ENCODE measurements at regions not wholly inside any gene's neighbourhood (a gene's known extent, or its start where the extent isn't known, plus 50 kb on each side); places are given as distances from the start of the nearest gene placed in this dataset.
"Not testable (repeated sequence)": the region's sequence is repeated elsewhere in the genome, so short reads cannot be mapped to it uniquely, and the experiment has no call there.

DNA sequence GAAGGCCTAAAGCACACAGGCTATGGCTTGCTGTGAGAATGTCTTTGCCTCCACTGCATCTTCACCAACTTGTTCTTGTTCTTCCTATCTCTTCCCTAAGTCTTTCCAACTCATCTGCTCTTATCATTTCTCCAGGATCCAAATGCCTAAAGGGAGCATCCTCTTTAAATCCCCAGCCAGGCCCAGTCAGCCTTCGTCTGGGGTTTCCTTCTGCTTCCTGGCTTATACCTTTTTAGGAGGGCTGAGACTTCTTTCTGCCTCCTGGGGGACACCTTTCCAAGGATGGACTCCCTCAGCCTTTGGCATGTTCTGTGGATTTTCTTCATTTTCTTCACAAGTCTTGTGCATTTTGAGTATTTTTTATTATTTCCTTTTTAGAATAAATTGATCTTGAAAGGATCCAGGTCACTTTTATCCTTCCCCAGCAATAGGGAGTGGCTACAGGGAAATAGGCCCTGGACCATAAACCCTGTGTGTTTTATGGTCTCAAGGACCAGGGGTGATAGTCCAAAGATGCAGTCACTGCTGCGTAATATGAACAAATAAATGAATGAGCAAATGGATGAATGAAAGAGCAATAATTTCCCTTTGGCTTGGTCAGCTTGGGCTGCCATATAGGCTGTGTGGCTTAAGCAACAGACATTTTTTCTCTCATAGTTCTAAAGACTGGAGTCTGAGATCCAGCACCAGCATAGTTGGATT is 122.1 kb upstream of the LRIG1 start:
- TF ChIP-seq JUND (IDR thresholded peaks at IDR 0.05; ENCODE audit: low read depth) = no peak
- in situ Hi-C loops (cut with HindIII; ENCODE audit: low pct_unique_long_range_greater_than_20kb, low sequenced_read_pairs) = no loop called here
- DNase-seq (ENCODE audit: low read depth in 1 of 2, low spot score in 1 of 2) = no peak

DNA sequence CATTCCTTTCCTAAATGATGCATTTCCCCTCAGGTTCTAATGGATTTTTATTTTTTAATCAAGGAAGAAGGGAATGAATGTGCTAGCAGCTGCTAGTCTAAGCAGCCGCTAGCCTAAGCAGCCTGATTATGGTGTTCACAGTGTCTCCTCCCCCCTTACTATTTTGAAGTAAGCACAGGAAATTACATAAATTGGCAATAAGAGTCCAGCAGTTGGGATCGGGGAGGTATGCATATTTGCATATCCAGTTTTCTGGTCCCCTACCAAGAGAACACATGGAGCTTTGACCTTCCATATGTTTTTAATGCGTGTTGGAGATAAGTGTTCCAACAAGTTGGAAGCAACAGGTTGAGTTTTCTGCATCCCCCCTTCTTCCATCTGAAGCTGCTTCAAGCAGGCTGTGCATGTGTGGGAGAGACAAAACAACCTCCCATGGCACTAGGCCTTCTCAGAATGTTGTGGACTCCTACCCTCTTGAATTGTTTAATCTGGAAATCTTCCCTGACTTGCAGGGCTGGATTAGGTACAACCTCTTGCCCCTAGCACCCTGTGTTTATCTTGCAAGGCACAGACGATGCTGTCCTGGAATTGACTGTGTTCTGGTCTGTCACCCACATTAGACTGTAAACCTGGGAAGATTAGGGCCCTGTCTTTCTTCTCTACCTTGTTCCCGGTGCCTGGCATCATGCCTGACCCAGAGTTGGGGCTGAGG is 124.8 kb upstream of the LRIG1 start:
- no peak for DNase-seq (ENCODE audit: low read depth in 1 of 2, low spot score in 1 of 2)
- in situ Hi-C loops (cut with HindIII; ENCODE audit: low pct_unique_long_range_greater_than_20kb, low sequenced_read_pairs) = no loop called here
- TF ChIP-seq JUND (IDR thresholded peaks at IDR 0.05; ENCODE audit: low read depth) = no peak

DNA sequence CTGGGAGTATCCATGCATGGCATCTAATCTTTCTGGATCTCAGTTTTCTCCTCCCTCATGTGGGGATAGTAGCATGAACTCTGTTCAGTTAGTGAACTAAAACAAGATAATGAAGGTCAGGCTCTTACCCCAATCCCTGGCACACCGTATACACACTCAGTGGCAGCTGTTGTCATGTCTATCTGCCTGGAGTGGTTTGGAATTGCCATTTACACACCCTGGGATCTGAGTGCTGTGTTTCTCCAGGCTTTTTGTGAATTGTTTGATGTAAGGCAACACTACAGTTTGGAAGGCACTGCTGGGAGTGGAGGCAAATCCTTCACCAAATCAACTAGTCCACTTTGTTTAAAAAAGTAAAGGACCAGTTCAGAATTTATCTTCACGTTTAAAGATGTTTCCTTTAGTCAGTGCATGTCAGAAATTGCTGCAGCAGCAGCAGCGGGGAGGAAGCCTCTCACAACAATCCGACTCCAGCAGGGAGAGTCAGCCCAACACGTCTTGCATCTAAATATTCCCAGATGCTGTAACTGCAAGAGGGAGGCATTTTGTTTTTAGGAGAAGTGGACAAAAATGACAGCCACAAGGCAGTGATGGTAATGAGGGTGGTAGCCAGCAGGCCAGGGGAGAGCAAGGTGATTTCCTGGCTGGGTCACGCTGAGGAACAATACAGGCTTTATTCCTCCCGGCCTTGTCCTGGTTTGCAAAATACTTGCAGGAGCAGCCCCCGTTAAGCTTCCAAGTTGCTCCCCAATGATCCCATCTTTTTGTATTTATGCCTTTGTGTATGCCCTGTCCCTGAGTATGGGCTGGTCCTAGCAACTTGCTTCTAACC is 128.5 kb upstream of the LRIG1 start:
- in situ Hi-C loops (cut with HindIII; ENCODE audit: low pct_unique_long_range_greater_than_20kb, low sequenced_read_pairs) = no loop called here
- TF ChIP-seq JUND (IDR thresholded peaks at IDR 0.05; ENCODE audit: low read depth) = no peak
- no peak for DNase-seq (ENCODE audit: low read depth in 1 of 2, low spot score in 1 of 2)

DNA sequence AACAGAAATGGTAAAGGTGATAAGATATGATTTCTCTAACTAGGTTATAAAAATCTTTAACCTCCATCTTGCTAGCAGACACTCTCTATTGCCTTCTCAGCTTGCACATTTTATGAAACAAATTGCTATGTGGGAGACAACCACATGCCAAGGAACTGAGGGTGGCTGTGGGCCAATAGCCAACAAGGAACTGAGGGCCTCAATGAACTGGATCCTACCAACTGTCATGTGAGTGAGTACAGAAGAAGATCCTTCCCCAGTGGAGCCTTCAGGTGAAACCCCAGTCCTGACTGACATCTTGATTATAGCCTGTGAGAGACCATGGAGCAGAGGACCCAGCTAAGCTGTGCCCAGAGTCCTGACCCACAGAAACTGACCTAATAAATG is 129.2 kb upstream of the LRIG1 start:
- no peak for DNase-seq (ENCODE audit: low read depth in 1 of 2, low spot score in 1 of 2)
- no peak for TF ChIP-seq JUND (IDR thresholded peaks at IDR 0.05; ENCODE audit: low read depth)
- in situ Hi-C loops (cut with HindIII; ENCODE audit: low pct_unique_long_range_greater_than_20kb, low sequenced_read_pairs) = no loop called here

DNA sequence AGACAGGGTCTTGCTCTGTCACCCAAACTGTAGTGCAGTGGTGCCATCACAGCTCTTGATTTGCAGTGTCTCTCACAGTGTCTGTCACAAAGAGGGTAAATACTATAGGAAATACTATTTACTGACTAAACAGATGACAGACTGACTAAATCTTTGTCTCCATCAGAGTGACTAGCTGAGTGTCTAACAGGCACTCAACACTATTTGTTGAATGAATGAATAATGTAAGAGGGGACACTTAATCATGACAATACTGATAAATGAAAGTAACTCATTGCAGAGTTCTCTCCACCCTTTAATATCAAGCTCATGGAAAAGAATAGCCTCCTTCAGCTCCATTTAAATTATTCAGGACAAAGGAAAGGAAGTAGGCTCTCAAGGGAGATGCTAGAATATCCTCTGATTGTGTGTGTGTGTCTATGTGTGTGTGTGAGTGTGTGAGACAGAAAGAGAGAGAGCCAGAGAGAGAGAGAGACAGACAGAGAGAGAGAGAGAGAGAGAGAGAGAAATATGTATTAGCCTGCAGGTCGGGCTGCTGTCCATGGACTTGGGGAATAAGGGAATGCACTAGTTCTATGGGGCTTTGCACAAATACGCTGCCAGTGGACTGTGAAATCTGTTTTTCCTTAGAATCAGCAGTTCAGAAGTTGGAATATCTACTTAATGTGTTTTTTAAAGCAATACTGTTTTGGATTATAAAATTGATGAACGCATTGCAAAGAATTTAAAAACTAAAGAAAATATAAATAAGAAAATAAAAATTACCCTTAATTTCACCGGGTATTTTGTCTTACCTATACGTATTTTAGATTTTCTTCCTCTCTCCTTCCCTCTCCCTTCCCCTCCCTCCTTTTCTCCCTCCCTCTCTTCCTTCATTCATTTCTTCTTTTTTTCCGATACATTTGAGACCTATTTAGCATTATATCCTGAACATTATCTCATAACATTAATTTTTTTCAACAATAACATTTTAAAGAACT is 132.9 kb upstream of the LRIG1 start:
- DNase-seq (ENCODE audit: low read depth in 1 of 2, low spot score in 1 of 2) = no peak
- TF ChIP-seq JUND (IDR thresholded peaks at IDR 0.05; ENCODE audit: low read depth) = no peak
- in situ Hi-C loops (cut with HindIII; ENCODE audit: low pct_unique_long_range_greater_than_20kb, low sequenced_read_pairs) = no loop called here

DNA sequence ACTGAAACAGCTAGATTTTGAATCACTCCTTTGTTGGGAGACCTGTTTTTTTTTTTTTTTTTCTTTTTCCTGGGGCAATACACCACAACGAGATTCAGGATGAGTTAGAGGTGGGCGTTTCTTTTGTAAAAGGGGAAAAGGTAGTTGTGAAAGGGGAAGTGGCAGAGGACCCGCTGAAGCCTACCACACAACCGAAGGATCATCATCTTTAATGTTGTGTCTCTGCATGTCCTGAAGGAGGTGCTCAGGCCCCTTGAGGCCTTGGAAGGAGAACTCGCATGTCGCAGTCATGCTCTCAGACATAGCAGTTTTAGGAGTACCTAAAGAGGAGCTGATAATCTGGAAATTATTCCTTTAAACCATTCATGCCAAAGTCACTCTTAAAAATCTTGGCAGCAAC is 137.9 kb upstream of the LRIG1 start:
- no peak for TF ChIP-seq JUND (IDR thresholded peaks at IDR 0.05; ENCODE audit: low read depth)
- in situ Hi-C loops (cut with HindIII; ENCODE audit: low pct_unique_long_range_greater_than_20kb, low sequenced_read_pairs) = no loop called here
- no peak for DNase-seq (ENCODE audit: low read depth in 1 of 2, low spot score in 1 of 2)

DNA sequence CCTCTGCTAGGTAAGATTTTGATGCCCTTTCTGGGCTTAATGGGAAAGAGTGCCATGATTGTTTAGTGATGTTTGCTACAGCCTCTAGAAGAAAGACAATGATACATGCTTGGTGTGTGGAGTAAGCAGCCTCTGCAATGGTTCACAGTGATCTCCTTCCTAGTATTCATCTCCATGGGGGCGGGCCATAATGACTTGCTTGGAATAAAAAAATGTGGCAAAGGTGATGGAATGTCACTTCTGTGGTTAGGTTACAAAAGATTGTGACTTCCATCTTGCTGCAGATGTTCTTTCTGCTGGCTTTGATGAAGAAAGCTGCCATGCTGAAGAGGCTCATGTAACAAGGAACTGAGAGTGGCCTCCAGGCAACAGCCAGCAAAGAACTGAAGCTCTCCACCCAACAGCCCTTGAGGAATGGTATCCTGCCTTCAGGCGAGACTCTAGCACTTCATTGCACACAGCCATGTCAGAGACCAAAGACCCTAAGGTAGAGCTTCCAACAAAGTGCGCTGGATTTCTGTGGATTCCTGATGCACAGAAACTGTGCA is 139.1 kb upstream of the LRIG1 start:
- DNase-seq (ENCODE audit: low read depth in 1 of 2, low spot score in 1 of 2) = no peak
- in situ Hi-C loops (cut with HindIII; ENCODE audit: low pct_unique_long_range_greater_than_20kb, low sequenced_read_pairs) = no loop called here
- TF ChIP-seq JUND (IDR thresholded peaks at IDR 0.05; ENCODE audit: low read depth) = no peak

DNA sequence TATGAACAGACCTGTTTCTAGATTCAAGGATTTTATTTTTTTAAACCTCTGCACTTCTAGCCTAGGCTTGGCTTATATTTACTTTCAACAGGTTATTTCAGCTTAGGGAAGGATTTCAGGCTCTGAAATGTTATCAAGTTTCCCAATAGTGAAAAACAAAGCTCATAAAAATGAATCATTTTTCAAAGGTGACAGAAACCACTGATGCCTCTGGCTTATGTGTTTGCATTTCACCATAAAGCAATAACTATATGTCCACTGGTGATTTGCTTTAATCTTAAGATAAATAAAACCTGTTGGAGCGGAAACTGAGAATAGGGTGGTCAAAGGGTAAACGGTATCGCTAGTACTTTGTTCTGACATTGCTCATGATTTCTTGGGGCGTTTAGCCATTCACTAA is 141.2 kb upstream of the LRIG1 start:
- TF ChIP-seq JUND (IDR thresholded peaks at IDR 0.05; ENCODE audit: low read depth) = no peak
- DNase-seq (ENCODE audit: low read depth in 1 of 2, low spot score in 1 of 2) = no peak
- in situ Hi-C loops (cut with HindIII; ENCODE audit: low pct_unique_long_range_greater_than_20kb, low sequenced_read_pairs) = no loop called here

DNA sequence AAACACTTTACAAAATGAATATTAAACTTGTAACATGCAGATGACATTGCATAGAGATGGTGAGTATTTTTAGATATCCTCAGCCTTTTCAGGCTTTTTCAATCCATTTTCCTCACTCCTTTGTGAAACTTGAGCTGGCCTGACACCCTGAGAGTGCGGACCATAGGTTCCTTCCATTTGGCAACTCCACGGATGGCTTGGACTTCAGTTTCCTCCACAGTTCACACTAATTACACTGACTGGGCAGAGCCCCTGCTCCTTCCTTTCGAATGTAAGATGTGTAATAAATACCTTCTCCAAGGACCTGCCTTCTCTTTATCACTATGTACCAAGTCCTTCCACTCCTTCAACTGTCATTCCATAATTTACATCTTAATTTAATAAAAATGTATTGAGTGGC is 141.7 kb upstream of the LRIG1 start:
- TF ChIP-seq JUND (IDR thresholded peaks at IDR 0.05; ENCODE audit: low read depth) = no peak
- in situ Hi-C loops (cut with HindIII; ENCODE audit: low pct_unique_long_range_greater_than_20kb, low sequenced_read_pairs) = no loop called here
- no peak for DNase-seq (ENCODE audit: low read depth in 1 of 2, low spot score in 1 of 2)

DNA sequence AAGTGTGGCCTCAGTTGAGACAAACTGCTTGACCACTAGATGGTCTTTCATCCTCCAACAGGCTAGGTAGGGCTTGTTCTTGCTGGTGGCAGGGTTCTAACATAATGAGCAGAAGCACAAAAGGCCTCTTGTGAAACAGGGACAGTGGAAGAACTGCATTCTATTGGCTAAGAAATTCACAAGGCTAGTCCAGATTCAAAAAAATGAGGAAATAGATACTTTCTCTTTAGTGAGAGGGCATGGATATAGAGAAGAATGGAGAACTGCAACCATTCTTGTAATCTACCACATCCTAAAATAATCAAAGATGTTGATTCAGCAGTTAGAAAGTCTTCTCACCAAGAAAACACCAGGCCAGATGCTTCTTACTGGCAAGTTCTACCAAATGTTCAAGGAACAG is 143.7 kb upstream of the LRIG1 start:
- no peak for DNase-seq (ENCODE audit: low read depth in 1 of 2, low spot score in 1 of 2)
- in situ Hi-C loops (cut with HindIII; ENCODE audit: low pct_unique_long_range_greater_than_20kb, low sequenced_read_pairs) = no loop called here
- no peak for TF ChIP-seq JUND (IDR thresholded peaks at IDR 0.05; ENCODE audit: low read depth)

DNA sequence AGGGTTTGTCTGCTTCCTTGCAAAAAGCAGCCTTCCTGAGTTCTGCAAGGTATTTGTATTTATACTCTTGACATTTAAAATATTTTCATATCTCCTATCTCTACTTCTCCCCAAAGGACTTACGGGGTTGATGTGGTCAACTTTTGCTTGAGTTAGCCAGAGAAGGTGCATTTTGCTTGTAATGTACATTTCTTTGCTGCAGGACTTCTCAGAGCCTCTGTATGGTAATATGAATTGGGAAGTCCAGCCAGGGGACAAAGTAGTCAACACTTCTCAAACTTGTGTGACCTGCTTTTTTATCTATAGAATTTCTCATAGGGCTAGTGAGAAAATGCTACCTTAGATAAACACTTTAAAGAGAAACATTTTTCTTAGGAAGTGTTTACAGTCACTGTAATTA is 148.2 kb upstream of the LRIG1 start:
- no peak for TF ChIP-seq JUND (IDR thresholded peaks at IDR 0.05; ENCODE audit: low read depth)
- in situ Hi-C loops (cut with HindIII; ENCODE audit: low pct_unique_long_range_greater_than_20kb, low sequenced_read_pairs) = no loop called here
- DNase-seq (ENCODE audit: low read depth in 1 of 2, low spot score in 1 of 2) = no peak

DNA sequence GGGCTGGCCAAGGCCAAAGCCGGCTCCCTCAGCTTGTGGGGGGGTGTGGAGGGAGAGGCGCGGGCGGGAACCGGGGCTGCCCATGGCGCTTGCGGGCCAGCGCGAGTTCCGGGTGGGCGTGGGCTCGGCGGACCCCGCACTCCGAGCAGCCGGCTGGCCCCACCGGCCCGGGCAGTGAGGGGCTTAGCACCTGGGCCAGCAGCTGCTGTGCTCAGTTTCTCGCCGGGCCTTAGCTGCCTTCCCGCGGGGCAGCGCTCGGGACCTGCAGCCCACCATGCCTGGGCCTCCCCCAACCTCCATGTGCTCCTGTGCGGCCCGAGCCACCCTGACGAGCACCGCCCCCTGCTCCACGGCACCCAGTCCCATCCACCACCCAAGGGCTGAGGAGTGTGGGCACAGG is 150.7 kb upstream of the LRIG1 start:
- in situ Hi-C loops (cut with HindIII; ENCODE audit: low pct_unique_long_range_greater_than_20kb, low sequenced_read_pairs); DNase-seq (ENCODE audit: low read depth in 1 of 2, low spot score in 1 of 2): not testable (repeated sequence)

DNA sequence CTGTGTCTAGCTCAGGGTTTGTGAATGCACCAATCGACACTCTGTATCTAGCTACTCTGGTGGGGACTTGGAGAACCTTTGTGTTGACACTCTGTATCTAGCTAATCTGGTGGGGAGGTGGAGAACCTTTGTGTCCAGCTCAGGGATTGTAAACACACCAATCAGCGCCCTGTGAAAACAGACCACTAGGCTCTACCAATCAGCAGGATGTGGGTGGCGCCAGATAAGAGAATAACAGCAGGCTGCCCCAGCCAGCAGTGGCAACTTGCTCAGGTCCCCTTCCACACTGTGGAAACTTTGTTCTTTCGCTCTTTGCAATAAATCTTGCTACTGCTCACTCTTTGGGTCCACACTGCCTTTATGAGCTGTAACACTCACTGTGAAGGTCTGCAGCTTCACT is 151.3 kb upstream of the LRIG1 start:
- in situ Hi-C loops (cut with HindIII; ENCODE audit: low pct_unique_long_range_greater_than_20kb, low sequenced_read_pairs); DNase-seq (ENCODE audit: low read depth in 1 of 2, low spot score in 1 of 2): not testable (repeated sequence)

Measured in T47D (cell line).